Upper lobe of left lung (tissue), 4 donors: ENCODE measurements at regions not wholly inside any gene's neighbourhood (a gene's known extent, or its start where the extent isn't known, plus 50 kb on each side); places are given as distances from the start of the nearest gene placed in this dataset.

Experiments
- CTCF ChIP-seq, 6 experiments: fragments of 450-650 bp in 4 of 6; fragments of 200-600 bp in 2 of 6; sonication (generic) in 2 of 6; IDR thresholded peaks; one replicate each; pipeline ENCODE4 v1.5.1; 2016 to 2019; ENCODE audit warnings: antibody characterized with exemption in 6 of 6
- POLR2AphosphoS5 ChIP-seq, 2 donors: sonication (generic); formaldehyde crosslinking; IDR thresholded peaks; one replicate each; pipeline ENCODE4 v1.5.1; 2017; ENCODE audit warnings: antibody characterized with exemption in 2 of 2

- TF ChIP-seq CTCF (IDR thresholded peaks at IDR 0.05) (no peak), POLR2AphosphoS5 (IDR thresholded peaks at IDR 0.05) (no peak)
Measured at GRCh38 chr14:45946251-45946650, 693.2 kb upstream of the MIS18BP1 start.
